ENCODE measurements at regions not wholly inside any gene's neighbourhood (a gene's known extent, or its start where the extent isn't known, plus 50 kb on each side); places are given as distances from the start of the nearest gene placed in this dataset.

DNA sequence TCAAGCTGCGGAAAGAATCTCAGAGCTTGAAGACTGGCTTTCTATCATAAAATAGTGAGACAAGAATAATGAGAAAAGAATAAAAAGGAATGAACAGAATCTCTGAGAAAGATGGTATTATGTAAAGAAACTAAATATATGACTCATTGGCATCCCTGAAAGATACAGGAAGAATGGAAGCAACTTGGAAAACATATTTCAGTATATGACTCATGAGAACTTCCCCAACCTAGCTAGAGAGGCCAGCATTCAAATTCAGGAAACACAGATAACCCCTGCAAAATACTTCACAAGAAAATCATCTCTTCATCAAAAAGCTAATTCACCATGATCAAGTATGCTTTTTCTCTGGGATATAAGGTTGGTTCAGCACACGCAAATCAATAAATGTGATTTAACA, 2318.0 kb downstream of the PCDH9 start:
- DNase-seq (ENCODE audit: low spot score): no peak

DNA sequence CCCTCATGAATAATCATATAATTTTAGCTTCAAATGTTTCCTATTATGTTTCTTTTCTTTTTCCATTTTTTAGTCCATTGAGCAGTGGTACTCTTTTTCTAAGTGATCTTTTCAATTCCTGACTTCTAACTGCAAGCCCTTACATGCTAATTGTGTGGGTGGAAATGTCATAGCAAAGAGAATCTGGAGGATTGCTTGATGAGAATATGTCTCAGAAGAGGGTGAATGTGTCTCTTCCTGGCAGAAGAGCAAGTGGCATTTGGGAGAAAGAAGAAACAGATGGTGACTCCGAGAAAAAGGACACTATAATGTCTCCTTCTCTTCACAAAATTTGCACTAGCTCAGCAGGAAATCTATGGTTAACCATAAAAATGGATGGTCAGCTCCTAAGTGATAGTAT, 2320.0 kb downstream of the PCDH9 start:
- DNase-seq (ENCODE audit: low spot score): no peak

DNA sequence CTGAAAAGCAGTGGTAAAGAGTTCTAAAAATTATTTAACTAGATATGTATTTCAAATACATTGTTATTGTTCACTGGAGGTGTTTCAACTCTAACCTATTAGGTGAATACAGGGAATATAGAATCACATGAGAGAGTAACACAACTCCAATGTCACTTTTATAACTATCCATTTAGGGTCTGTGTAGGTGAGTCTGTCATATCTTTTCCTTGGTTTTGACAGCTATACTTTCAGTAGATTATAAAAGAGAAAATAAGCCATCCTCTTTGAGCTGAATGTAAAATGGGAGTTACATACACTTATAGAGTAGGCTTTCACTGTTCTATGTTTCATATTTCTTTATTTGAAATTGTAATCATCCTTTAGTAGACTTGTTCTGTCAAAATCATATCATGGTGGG, 2321.0 kb downstream of the PCDH9 start:
- DNase-seq (ENCODE audit: low spot score): no peak

DNA sequence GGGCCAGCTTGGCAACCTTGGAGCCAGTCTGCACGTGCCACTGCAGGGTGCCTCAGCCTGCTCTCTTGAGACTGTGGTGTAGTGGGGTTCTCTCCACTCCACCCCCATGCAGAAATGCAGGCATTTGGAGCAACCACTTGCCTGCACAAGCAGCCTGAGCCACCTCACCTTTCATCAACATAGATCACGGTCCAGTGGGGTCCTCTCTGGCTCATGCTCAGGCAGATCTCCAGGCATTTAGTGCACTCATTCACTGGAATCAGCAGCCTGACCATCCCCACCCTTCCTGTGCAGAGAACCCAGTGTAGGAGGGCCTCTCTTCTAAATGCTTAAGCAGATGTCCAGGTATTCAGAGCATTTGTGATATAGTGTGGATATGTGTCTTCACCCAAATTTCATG, 2330.1 kb downstream of the PCDH9 start:
- DNase-seq (ENCODE audit: low spot score): no peak

DNA sequence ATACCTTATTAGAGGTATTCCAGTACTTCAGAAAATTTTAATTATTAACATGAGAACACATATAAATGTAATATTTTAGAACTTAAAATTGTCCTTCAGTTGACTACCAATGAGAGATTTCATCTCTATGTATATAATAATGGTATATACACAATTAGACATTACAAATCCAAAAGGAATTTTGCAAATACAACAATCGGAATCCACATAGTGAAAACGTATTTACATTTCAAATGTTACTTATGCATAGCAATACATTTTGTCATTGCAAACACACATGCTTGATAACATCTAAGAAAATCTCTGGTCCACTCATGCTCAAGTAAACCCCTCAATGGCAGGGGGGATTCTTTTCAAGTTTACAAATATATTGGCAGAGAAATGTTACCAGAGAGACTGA, 2345.2 kb downstream of the PCDH9 start:
- no peak for DNase-seq (ENCODE audit: low spot score)

DNA sequence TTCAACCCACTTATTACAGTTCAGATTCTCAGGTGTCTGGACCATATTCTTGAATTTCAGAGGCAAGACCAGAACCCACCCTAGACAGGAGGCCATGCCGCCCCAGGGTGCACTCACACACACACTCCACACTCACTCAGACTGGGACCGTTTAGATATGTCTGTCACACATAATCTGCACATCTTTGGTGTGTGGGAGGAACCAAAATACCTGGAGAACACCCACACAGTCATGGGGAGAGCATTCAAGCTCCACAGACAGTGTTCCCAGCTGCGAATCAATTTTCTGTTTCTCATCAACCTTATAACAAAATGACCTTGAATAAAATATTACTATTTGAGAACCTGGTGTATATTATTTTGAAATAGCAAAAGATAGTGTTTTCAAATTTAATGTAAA, 2353.0 kb downstream of the PCDH9 start:
- DNase-seq (ENCODE audit: low spot score): no peak

DNA sequence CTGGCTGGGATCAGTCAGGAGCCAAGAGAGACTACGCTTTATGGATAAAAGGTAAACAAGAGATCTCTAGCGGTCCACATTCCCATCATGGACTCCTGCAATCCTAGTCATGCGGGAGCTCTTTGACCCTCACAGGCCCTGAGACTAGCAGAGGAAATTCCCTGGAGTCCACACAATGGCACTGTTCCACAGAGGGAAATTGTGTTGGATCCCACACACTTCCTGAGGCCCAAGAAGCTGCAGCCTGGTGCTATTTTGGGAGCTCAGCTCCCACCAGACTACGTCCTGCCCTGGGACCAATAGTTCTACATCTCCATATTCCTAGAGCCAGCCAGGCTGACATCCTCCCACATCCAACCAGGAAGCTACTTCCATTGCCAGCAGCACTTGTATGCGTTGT, 2358.4 kb downstream of the PCDH9 start:
- DNase-seq (ENCODE audit: low spot score): no peak

DNA sequence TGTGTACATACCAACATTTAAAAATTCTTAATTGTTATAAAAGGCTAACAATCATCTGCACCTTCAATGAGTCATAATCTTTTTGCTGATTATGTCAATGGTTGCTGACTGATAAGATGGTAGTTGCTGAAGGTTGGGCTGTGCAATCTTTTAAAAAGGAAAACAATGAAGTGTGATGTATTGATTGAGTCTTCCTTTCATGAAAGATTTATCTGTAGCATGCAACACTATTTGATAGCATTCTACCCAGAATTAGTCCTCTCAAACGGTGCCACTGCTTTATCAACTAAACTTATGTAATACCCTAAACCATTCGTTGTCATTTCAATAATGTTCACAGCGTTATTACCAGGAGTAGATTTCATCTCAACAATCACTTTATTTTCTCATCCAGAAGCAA, 2360.6 kb downstream of the PCDH9 start:
- no peak for DNase-seq (ENCODE audit: low spot score)

DNA sequence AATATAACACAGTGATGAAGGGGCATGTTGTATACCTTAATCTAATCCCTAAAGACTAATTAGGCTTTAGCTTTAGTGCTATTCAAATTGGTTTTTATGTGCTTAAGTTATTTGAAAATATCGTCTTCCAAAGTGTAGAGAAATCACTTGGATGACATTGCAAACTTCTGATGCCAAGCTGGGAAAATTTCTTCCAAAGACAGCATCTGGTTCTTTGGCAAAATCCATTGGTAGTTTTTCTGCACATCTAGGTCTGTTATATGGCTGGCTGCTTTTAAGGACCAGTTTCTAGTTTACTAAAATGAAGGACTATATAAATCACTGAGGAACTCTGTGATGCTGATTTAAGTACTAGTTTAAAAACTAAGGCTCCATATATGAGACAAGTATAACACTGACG, 2362.3 kb downstream of the PCDH9 start:
- no peak for DNase-seq (ENCODE audit: low spot score)

DNA sequence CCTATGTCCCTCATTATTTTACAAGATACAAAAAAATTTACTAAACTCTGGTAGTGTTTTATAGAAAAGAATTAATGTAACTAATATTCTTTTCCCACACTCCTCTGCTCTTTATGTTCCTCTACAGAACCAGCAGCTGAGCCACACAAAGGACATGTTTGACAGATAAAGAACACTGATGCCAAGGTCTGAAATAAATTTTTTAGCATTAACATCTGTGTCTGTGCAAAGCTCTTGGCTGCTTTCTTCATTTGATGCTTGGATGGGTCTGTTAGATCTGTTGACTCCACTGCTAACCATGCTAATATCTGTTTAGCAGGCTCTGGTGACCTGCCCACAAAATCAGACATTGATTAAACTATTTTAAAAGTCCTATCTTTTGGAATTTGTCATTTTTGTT, 2363.8 kb downstream of the PCDH9 start:
- DNase-seq (ENCODE audit: low spot score): no peak

DNA sequence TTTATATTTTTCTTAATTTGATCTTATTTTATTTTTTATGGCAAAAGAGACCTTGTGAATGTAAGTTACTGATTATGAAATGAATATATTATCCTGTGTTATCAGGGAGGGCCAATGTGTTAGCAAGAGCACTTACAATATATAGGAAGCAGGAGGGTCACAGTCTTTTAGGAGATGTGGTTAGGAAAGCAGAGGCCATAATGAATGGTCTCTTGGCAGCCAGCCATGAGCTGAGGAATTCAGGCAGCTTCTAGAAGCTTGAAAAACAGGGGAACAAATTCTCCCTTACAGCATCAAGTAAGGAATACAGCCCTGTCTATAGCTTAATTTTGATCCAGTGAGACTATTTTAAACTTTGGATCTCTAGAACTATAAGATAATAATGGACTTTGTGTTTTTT, 2374.6 kb downstream of the PCDH9 start:
- no peak for DNase-seq (ENCODE audit: low spot score)

DNA sequence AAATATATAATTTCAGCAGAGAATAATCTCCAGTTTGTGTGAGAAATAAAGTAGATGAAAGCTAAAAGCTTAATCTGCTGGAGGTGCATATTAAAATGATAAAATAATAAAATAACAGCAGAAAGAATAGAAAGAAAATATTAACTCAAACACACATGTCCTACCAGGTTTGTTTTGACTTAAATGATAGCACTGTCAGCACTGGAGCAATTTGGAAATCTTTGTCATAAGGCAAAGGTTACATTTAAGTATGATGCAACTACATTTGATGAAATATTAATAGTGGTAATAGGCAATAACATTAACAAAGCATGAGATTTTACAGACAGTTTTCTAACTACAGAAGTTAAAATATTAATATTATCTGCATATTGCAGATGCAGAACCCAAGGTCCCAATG, 2380.1 kb downstream of the PCDH9 start:
- no peak for DNase-seq (ENCODE audit: low spot score)

DNA sequence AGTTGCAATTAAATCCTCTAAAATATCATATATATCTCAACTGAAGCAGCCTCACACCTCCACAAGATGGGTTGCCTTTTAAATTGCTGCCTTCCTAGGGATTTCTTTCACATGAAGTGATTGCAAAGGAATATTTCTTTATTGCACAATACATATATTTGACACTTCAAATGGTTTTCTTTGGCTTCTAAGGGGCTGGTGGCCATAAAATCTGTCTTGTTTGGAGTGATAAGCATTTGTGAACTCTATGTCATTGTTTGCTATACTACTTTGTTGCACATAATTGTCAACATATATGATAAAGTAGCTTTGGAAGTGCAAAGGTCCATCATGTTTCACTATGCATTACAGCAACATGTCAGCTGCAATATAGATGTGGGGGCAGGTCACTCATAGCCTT, 2380.9 kb downstream of the PCDH9 start:
- DNase-seq (ENCODE audit: low spot score): no peak

DNA sequence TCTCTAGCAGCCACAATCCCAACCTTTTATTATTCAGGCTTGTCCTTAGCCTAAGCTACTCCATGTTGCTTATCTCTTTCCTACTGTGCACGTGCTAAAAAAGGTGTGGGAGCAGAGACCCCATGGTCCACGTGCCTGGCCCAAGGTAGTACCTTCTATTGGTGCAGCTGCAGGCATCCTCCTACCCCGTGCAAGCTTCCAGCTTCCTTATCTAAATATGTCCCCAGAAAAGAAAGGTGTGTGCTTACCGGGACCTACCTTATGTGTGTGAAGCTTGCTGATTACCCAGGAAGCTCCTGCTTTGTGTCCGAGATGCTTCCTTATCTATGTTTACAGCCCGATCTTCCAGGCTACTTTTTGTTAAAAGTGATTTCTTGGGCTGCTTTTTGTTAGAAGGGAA, 2382.4 kb downstream of the PCDH9 start:
- no peak for DNase-seq (ENCODE audit: low spot score)

DNA sequence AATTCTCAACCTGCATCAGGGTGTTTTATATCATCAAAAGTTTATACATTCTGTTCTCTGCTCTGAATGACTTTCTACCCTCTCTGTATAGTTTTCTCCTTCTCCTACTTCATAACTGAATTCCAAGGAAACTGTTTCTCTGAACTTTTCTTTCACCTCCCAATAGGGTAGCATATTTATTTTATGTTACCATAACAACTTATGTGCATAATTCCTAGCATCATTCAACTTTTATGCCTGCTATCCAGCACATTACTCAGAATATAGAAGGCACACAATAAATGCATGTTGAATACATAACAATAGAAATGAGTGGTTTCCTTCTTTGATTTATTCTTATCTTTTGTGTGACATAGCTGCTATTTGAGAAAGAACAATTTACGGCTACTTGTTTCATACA, 2385.0 kb downstream of the PCDH9 start:
- DNase-seq (ENCODE audit: low spot score): no peak

DNA sequence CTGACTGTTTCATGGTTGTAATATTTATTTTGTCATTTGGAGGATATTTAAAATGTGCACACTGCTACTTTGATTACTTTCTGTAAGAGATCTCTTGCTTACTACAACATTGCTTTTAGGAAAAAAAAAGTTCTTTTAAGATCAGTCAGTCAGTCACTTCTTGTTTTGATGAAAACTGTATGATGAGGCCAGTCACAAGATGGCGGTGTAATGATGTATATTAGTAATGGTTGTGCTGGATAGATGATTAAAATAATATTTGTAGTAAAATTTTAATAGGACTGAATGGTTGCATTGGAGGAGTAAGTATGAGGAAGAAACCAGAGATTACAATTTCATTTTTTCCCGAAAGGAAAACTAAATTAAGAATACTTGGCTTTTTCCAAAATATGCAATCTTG, 2411.1 kb downstream of the PCDH9 start:
- no peak for DNase-seq (ENCODE audit: low spot score)

DNA sequence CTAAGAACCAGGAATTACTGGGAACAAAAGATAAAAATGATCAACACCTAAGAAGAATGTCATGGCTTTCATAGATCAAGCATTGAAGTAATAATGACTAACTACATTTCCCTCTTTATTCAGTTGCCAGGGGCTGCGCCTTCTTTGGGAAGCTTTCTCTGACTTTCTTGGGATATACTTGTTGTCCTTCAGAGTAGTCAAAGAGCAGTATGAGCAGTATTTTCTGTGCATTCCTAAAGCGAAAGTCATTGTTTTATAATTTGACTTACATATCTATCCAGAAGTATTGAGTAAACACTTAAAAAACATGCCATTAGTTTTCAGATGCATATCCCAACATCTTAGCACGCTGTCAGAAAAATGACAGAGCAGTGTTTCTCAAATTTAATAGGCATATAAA, 2412.4 kb downstream of the PCDH9 start:
- no peak for DNase-seq (ENCODE audit: low spot score)

DNA sequence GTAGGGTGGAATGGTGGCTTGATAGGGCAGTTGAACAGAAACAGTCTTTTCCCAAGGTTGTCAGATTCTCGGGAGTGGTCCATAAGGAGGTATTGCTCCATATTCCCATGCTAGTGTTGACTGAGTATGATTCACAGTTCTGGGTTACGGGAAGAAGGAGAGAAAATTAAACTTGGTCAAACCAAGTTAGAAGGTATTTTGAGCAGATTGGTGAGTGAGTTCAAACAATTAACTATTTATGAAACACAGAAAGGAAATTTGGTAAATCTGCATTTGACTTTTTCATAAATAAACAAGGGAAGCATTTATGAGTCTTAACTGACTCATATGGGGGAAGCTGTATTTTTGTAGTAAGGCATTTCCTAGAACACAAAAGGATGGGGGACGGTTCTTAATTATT, 2419.4 kb downstream of the PCDH9 start:
- DNase-seq (ENCODE audit: low spot score): no peak

DNA sequence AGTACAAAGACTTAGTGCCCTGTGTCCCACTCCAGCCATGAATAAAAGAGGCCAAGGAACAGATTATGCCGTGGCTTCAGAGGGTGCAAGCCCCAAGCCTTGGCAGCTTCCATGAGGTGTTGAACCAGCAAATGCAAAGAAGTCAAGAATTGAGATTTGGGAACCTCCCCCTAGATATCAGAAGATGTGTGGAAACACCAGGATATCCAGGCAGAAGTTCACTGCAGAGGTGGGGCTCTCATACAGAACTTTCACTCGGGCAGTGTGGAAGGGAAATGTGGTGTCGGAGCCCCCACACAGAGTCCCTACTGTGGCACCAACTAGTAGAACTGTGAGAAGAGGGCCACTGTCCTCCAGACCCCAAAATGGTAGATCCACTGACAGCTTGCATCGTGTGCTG, 2421.4 kb downstream of the PCDH9 start:
- DNase-seq (ENCODE audit: low spot score): no peak

DNA sequence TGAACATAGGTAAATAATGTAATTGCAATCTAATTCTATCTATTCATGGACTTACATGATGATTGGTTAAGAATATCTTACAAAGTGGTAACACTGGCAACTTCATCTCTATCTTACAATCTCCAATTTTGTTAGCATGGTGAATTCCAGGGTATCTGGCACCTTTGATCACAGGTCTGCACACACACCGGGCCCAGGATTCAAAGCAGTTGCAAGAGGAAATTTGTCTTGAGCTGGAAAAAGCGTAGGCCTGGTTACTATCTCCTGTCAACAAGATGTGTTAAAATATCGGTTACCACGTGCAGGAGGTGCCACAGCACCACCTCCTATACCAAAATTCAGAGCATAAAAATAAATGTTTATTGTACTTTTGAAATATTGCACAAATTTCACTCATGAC, 2428.4 kb downstream of the PCDH9 start:
- DNase-seq (ENCODE audit: low spot score): no peak

DNA sequence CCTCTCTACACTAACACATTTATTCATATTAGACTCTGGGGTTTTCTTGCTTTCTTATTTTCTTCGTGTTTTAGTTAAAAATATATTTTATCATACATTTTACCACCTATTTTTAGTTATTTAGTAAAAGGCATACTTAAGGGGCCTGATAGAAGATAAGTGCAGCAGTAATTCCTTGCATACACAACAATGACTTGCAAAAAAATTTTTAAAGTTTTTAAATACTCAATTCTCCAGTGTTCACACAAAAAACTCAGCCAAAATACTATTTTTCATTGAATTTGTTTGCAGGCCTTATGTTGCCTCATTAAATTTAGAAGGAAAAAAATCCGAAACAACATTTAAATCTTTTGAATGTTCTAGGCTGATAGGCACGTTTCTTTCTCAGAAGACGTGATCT, 2431.7 kb downstream of the PCDH9 start:
- DNase-seq (ENCODE audit: low spot score): no peak

DNA sequence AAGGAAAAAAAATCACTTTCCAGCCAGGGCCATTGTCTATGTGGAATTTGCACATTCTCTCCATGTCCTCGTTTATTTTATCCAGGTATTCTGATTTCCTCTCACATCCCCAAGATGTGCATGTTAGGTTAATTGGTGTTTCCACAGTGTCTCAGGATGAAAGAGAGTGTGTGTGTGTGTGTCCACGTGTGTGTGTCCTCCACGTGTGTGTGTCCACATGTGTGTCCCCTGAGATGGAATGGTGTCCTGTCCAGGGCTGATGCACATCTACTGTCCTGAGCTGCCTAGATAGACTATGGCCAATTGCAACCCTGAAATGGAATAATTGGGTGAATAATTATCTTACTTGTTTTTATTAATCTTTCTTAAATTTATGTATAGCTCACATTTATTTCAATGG, 2436.5 kb downstream of the PCDH9 start:
- no peak for DNase-seq (ENCODE audit: low spot score)

DNA sequence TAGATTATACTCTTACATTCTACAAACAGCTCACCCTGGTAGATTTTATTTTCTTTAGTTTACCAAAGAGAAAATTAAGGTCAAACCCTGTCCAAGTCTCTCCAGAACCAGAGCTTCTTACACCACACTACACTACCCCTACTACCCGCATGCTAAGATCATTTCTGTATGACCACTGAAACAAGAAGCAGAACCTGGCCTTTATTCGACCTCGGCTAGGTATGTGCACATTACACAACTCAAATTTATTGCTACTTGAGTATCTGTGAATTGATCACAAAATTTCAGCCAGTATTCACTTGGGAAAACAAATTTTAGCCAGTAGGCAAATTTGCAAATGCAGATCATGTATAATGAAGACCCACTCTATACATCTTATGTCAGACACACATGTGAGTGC, 2437.0 kb downstream of the PCDH9 start:
- no peak for DNase-seq (ENCODE audit: low spot score)

DNA sequence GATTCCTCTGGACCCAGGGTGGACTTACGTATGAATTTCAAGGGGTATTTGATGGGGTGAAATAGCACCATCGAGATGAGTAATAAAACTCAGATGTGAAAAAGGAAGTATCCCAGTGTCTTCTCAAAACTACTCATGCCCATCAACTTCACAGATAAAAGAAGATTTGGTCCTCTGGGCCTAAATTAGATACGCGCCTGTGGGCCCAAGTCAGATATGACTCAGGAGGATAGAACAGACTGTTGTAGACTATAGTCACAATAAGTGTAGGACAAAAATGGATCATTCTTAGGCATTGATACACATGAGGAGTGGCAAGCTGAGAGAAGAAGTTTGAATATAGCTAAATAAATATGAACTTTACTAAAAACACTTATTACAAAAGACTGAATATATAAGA, 2438.8 kb downstream of the PCDH9 start:
- no peak for DNase-seq (ENCODE audit: low spot score)

DNA sequence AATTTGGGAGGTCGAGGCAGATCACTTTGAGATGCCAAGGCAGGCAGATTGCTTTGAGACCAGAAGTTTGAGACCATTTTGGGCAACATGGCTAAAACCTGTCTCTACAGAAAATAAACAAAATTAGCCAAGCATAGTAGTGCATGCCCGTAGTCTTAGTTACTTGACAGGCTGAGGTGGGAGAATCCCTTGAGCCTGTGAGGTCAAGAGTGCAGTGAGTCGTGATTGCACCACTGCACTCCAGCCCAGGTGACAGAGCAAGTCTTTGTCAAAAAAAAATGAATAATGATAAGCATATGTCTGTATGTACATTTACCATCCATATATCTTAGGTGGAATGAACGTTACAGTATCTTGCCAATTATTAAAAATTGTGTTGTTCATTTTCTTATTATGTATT, 2447.7 kb downstream of the PCDH9 start:
- DNase-seq (ENCODE audit: low spot score): no peak

DNA sequence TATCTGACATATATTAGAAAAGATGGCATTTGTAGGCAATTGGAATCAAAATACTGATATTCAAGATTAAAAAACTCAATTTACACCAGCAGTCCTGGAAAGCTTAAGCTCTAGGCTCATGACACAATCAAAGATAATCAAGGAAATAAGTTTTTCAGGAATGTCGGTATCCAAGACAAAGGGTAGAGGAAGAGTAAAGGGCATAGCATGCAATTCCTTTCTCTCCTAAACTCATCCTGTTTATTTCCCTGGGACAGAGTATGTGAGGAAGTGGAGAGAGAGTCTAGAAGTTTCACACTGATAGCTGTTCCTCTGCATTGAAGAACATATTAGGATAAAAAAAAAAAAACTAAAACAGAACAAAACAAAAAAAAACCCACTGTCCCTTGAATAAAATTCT, 2452.1 kb downstream of the PCDH9 start:
- DNase-seq (ENCODE audit: low spot score): no peak
